ENCODE measurements at regions not wholly inside any gene's neighbourhood (a gene's known extent, or its start where the extent isn't known, plus 50 kb on each side); places are given as distances from the start of the nearest gene placed in this dataset.

DNA sequence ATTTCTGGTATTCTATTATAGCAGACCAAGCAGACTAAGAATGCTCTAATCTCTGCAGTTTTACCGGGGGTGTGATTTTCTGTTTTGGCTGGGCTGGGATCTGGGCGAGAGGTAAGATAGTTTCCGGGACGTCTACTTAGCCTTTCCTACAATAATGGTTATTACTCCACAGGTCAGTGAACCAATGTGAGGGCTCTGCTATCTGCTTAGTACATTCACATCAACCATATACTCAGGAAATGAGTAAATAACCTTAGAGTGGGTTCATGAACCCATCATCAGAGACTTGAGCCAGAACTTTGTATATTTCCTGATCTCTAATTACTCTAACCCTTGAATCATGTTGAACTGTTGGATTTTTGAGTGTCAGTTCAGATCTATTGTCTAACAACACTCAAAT lies 90.1 kb upstream of the NOL4 start:
- TF ChIP-seq FOS (IDR thresholded peaks at IDR 0.05; ENCODE audit: borderline replicate concordance, extremely low read depth, insufficient read length) (no peak), EGR1 (IDR thresholded peaks at IDR 0.05; ENCODE audit: borderline replicate concordance in 1 of 2, low read depth in 2 of 2, low read length in 2 of 2) (no peak), RAD21 (IDR thresholded peaks at IDR 0.05; ENCODE audit: insufficient read depth, low read depth, low read length) (no peak), RCOR1 (conservative IDR thresholded peaks at IDR 0.05; ENCODE audit: low read depth, low read length) (no peak), CTCF (IDR thresholded peaks at IDR 0.05 in 2 of 3, conservative IDR thresholded peaks at IDR 0.05 in 1 of 3; ENCODE audit: control insufficient read depth in 2 of 3, extremely low read depth in 1 of 3, insufficient read depth in 1 of 3, low read depth in 3 of 3, low read length in 3 of 3) (no peak), TBL1XR1 (IDR thresholded peaks at IDR 0.05; ENCODE audit: low read depth, low read length) (no peak), POLR2AphosphoS5 (IDR thresholded peaks at IDR 0.05; ENCODE audit: low read length) (no peak), ZNF274 (IDR thresholded peaks at IDR 0.05; ENCODE audit: insufficient read depth, insufficient read length) (no peak), CHD1 (IDR thresholded peaks at IDR 0.05; ENCODE audit: low read depth, low read length) (no peak), EZH2 (IDR thresholded peaks at IDR 0.05; ENCODE audit: borderline replicate concordance, control insufficient read depth, low read depth, low read length) (no peak), SMC3 (IDR thresholded peaks at IDR 0.05; ENCODE audit: borderline replicate concordance, low read length) (no peak)

All from GM12878 (cell line).